ENCODE measurements at regions not wholly inside any gene's neighbourhood (a gene's known extent, or its start where the extent isn't known, plus 50 kb on each side); places are given as distances from the start of the nearest gene placed in this dataset.

GRCh38 chr11:80109652-80110051 lies 668.8 kb upstream of the TENM4 start:
- TF ChIP-seq CTCF (IDR thresholded peaks at IDR 0.05 in 4 of 5, conservative IDR thresholded peaks at IDR 0.05 in 1 of 5) (no peak), POLR2A (IDR thresholded peaks at IDR 0.05) (no peak)

All from gastrocnemius medialis (tissue), 4 donors.